ENCODE measurements at regions not wholly inside any gene's neighbourhood (a gene's known extent, or its start where the extent isn't known, plus 50 kb on each side); places are given as distances from the start of the nearest gene placed in this dataset.
A peak's percentile ranks its signal among the peaks of the same experiment; 100 is the strongest.

GRCh38 chr1:23618586-23619083, 59.3 kb upstream of the ID3 start:
- BruUV-seq (replicated peaks), result no TSS peak
- intact Hi-C loops (cut with micrococcal nuclease; ENCODE audit: unreplicated experiment), result no loop called here
- peak overlapping the region; percentile 51 for H3K4me3 Mint-ChIP-seq (ENCODE audit: low read depth, unreplicated experiment)
- H3K9me3 Mint-ChIP-seq (ENCODE audit: low read depth, unreplicated experiment), result no peaks in the 10 kb centered on the region
- no peak for DNase-seq
- CTCF ChIA-PET, result no interaction called here
- no peak for TF ChIP-seq CTCF (IDR thresholded peaks at IDR 0.05; ENCODE audit: unreplicated experiment)
- H3K27me3 Mint-ChIP-seq (ENCODE audit: unreplicated experiment), result no peaks in the 10 kb centered on the region
- H3K36me3 Mint-ChIP-seq (ENCODE audit: insufficient read depth, unreplicated experiment), result peaks cover 4% of the 10 kb centered on the region
- peaks cover 6% of the 10 kb centered on the region for H3K4me1 Mint-ChIP-seq (ENCODE audit: low read depth, unreplicated experiment)
- no peak overlapping the region for H3K27ac Mint-ChIP-seq (ENCODE audit: unreplicated experiment)

GRCh38 chr1:23617084-23617521, 57.8 kb upstream of the ID3 start:
- Mint-ChIP-seq H3K4me3 (ENCODE audit: low read depth, unreplicated experiment) (no peak overlapping the region), H3K4me1 (ENCODE audit: low read depth, unreplicated experiment) (peaks cover 6% of the 10 kb centered on the region), H3K36me3 (ENCODE audit: insufficient read depth, unreplicated experiment) (peaks cover 4% of the 10 kb centered on the region), H3K27ac (ENCODE audit: unreplicated experiment) (no peak overlapping the region), H3K9me3 (ENCODE audit: low read depth, unreplicated experiment) (no peaks in the 10 kb centered on the region), H3K27me3 (ENCODE audit: unreplicated experiment) (no peaks in the 10 kb centered on the region)
- BruUV-seq (replicated peaks), result no TSS peak
- no peak for TF ChIP-seq CTCF (IDR thresholded peaks at IDR 0.05; ENCODE audit: unreplicated experiment)
- DNase-seq, result no peak
- intact Hi-C loops (cut with micrococcal nuclease; ENCODE audit: unreplicated experiment), result no loop called here
- CTCF ChIA-PET, result no interaction called here

GRCh38 chr1:23616292-23616824, 57.1 kb upstream of the ID3 start:
- intact Hi-C loops (cut with micrococcal nuclease; ENCODE audit: unreplicated experiment), result no loop called here
- no peak for DNase-seq

GRCh38 chr1:23615852-23616251, 56.6 kb upstream of the ID3 start:
- BruUV-seq (replicated peaks), result no TSS peak
- Mint-ChIP-seq H3K4me3 (ENCODE audit: low read depth, unreplicated experiment) (no peak overlapping the region), H3K27me3 (ENCODE audit: unreplicated experiment) (no peaks in the 10 kb centered on the region), H3K9me3 (ENCODE audit: low read depth, unreplicated experiment) (no peaks in the 10 kb centered on the region), H3K27ac (ENCODE audit: unreplicated experiment) (no peak overlapping the region), H3K4me1 (ENCODE audit: low read depth, unreplicated experiment) (peaks cover 6% of the 10 kb centered on the region), H3K36me3 (ENCODE audit: insufficient read depth, unreplicated experiment) (peaks cover 4% of the 10 kb centered on the region)
- no peak for TF ChIP-seq CTCF (IDR thresholded peaks at IDR 0.05; ENCODE audit: unreplicated experiment)
- no peak for DNase-seq
- CTCF ChIA-PET, result interaction anchor here (0.7 kb wide), 1 partner anchor 119 kb away, joined by 4 read pairs; no protein-coding TSS in a partner anchor
- intact Hi-C loops (cut with micrococcal nuclease; ENCODE audit: unreplicated experiment), result no loop called here

More at GRCh38 chr1:23616292-23616824, 57.1 kb upstream of the ID3 start:
- H3K27me3 Mint-ChIP-seq (ENCODE audit: unreplicated experiment), result no peaks in the 10 kb centered on the region
- no peak overlapping the region for H3K4me3 Mint-ChIP-seq (ENCODE audit: low read depth, unreplicated experiment)
- H3K36me3 Mint-ChIP-seq (ENCODE audit: insufficient read depth, unreplicated experiment), result peaks cover 4% of the 10 kb centered on the region
- CTCF ChIA-PET, result interaction anchor here (0.7 kb wide), 1 partner anchor 119 kb away, joined by 4 read pairs; no protein-coding TSS in a partner anchor
- no peak overlapping the region for H3K27ac Mint-ChIP-seq (ENCODE audit: unreplicated experiment)
- no peaks in the 10 kb centered on the region for H3K9me3 Mint-ChIP-seq (ENCODE audit: low read depth, unreplicated experiment)
- peaks cover 6% of the 10 kb centered on the region for H3K4me1 Mint-ChIP-seq (ENCODE audit: low read depth, unreplicated experiment)
- TF ChIP-seq CTCF (IDR thresholded peaks at IDR 0.05; ENCODE audit: unreplicated experiment), result no peak
- no TSS peak for BruUV-seq (replicated peaks)
